HG02759 (cell line): ENCODE measurements at regions not wholly inside any gene's neighbourhood (a gene's known extent, or its start where the extent isn't known, plus 50 kb on each side); places are given as distances from the start of the nearest gene placed in this dataset.
A peak's percentile ranks its signal among the peaks of the same experiment; 100 is the strongest.
"Not testable (repeated sequence)": the region's sequence is repeated elsewhere in the genome, so short reads cannot be mapped to it uniquely, and the experiment has no call there.

ENCODE experiments used
- ATAC-seq: cut with Tn5 transposase; IDR thresholded peaks from one replicate; pipeline ENCODE4 v1.9.1; 2021; ENCODE audit warnings: mild to moderate bottlenecking, moderate library complexity; ENCODE audit not compliant: unreplicated experiment

DNA sequence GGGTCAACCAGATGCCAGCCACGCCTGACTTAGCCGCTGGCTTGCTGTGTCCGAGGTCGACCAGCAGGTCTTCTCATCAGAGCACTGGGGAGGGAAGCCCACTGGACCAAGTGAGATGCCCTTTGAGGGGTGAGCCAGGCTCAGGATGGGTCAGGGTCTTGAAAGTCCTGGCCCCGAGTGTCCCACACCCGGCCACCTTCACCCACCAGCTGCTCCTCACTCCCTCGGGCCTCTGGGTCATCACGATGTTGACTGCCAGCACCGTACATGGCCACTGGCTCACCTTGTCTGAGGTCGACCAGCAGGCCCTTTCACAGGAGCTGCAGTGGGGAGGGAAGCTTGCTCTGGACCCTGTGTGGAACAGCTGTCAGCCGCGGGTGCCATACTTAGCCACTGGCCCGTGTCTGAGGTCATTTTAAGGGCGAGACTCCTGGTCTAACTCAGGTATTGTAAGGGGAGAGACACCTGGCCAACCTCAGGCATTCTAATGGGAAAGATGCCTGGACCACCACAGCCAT lies 1361.3 kb downstream of the UQCRFS1 start:
- ATAC-seq: no peak

DNA sequence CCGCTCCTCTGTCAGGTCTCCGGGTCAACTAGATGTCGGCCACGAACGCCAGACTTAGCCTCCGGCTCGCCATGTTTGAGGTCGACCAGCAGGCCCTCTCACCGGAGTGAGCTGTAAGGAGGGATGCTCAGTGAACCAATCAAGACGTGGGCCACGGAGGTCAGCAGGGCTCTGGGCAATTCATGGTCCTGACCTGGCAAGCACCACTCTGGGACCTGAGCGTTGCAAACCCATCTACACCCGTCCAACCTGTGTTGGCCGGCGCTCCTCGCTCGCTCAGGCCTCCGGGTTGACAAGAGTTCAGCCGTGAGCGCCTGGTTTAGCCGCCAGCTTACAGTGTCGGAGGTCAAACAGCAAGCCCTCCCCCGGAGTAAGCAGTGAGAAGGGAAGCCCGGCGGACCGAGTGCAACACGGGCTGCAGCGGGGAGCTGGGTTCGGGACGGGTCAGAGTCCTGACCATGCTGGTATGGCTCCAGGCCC lies 1361.9 kb downstream of the UQCRFS1 start:
- no peak for ATAC-seq

DNA sequence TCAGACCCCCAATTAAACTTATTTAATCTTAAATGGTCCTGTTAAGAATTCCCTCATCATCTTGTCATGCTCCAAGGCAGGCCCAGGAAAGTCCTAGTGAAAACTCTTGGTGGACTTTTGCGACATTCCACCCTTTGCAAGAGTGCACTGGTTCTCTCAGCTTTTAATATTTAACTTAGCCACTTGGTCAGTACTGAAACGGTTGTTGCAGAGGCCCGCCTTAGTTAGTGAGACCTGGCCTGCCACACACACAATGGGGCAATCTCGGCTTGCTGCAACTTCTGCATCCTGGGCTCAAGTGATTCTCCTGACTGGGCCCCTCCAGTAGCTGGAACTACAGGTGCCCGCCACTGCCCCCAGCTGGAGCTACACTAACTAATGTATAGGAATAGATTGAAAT lies 1366.0 kb downstream of the UQCRFS1 start:
- ATAC-seq: no peak

DNA sequence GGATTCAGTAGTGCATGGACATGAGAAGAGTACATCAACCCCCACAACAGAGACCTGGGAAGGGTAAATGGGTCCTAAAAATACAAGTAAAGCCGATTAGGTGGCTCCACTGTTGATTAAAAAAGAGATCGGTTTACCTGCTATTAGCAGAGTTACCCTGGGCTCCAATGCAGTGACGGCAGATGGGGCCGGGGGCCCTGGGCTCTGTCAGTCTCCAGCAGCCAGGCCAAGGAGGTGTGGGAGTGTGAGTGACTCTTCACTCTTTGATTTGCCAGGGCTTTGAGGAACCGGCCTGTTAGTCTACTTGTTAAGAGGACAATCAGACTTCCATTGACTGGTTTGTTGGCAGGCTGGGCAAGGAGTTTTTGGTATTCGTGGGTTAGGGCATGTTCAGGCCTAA lies 1368.7 kb downstream of the UQCRFS1 start:
- ATAC-seq: no peak

DNA sequence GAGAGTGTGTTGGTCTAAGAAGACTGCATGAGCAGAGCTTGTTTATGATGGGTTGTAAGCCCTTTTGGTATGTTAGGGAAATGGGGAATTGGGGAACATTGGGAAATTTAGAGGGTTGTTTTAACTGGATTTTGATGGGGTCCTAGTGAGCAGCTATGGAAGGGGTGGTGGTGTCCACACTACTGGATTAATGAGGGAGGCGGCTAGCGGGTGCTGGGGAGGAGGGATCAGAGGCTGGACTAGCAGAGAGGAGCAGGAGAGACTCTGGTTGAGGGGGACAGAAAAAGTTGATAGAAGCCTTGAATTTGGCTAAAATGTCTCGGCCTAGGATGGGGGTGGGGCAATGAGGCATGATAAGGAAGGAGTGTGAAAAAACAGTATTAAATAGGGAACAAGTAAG lies 1369.1 kb downstream of the UQCRFS1 start:
- ATAC-seq: no peak

DNA sequence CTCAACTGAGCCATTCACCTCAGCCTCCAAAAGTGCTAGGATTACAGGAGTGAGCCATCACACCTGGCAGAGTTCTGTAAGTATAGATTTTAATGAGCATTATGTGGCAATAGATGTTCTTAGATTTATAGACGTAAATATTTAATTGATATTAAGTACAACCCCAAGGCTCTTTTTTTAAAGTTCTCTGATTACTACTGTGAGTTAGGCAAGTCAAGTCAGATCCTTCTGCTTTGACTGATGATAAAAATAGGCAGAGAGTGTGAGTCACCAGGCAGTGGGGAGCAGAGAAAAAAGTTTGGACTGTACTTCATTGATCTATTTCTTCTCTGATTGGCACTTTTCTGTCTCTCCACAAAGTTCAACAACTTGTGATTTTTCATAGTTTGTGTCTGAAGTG lies 1379.9 kb downstream of the UQCRFS1 start:
- no peak for ATAC-seq

DNA sequence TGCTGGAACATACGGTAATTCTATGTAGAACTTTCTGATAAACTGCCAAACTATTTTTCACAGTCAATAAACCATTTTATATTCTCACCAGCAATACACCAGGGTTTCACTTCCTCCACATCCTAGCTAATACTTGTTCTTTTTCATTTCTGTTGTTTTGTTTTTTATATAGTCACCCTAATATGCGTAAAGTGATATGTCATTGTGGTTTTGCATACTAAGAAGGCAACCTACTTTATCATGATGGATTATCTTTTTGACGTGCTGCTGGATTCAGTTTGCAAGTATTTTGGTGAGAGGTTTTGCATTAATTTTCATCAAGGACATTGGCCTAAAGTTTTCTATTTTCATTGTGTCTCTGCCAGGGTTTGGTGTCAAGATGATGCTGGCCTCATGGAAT lies 1384.1 kb downstream of the UQCRFS1 start:
- no peak for ATAC-seq

DNA sequence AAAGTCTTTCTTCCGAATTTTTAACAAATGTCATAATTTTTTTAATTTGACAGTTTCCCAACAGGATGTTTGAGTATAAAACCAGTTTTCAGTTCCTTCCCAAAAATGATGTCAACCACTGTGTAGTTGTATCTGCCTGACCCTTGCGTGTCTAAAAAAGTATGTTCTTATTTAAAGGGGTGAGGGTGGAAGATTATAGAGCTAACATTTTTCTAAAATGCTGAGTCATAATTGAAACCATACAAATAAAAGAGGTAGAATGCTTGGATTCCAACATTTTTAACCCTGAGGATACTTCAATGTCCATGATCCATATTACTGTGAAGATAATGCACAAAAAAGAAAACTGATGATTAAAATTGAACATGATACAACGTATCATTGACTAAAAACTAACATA lies 1388.8 kb downstream of the UQCRFS1 start:
- ATAC-seq: no peak

DNA sequence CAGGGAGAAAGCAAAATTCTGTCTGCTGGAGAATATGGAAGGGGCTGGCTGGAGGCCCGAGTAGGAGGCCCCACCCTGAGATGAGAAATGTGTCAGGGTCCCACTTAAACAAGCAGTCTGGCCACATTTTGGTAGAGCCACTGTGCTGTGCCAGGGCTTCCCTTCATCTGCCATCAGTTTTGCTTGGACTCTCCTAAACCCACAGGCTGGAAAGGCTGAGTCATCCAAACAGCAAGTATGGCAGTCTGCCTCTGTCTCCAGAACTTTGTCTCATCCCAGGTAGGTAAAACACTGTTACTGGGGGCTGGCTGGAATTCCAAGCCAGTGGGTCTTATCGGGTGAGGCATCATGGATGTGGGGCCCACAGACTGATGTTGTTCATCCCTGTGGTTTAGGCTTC lies 1390.6 kb downstream of the UQCRFS1 start:
- ATAC-seq: no peak

DNA sequence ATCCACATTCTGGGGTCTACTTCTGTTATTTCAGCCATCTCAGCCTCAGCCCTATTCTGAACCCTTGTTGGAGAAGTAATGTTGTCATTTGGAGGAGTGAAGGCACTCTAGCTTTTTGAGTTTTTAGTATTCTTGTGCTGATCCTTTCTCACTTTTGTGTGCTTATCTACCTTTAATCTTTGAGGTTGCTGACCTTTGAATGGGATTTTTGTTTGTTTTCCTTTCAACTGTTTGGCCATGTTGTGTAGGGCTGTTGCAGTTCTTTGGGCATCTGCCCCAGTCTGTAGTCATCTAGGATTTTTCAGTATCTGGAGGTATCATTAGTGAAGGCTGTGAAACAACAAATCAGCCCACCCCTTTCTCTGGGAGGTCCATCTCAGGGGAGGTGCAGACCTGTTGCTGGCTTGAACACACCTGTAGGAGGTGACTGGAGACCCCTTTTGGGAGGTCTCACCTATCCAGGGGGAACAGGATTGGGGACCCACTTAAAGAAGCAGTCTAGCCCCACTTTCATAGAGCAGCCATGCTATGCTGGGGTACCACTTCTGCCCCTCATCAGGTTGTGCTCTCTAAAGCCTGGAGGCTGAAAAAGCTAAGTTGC lies 1391.4 kb downstream of the UQCRFS1 start:
- no peak for ATAC-seq

DNA sequence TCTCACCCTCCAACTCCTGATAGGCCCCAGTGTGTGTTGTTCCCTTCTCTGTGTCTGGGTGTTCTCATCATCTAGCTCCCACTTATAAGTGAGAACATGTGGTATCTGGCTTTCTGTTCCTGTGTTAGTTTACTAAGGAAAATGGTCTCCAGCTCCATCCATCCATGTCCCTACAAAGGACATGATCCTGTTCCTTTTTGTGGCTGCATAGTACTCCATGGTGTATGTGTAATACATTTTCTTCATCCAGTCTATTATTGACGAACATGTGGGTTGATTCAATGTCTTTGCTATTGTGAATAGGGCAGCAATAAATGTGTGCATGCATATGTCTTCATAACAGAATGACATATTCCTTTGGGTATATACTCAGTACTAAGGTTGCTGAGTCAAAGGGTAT lies 1397.0 kb downstream of the UQCRFS1 start:
- no peak for ATAC-seq

DNA sequence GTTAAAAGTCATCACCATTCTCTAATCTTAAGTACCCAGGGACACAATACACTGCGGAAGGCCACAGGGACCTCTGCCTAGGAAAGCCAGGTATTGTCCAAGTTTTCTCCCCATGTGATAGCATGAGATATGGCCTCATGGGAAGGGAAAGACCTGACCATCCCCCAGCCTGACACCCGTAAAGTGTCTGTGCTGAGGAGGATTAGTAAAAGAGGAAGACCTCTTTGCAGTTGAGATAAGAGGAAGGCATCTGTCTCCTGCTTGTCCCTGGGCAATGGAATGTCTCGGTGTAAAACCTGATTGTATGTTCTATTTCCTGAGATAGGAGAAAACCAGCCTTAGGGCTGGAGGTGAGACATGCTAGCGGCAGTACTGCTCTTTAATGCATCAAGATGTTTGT lies 1398.1 kb downstream of the UQCRFS1 start:
- not testable (repeated sequence) for ATAC-seq

DNA sequence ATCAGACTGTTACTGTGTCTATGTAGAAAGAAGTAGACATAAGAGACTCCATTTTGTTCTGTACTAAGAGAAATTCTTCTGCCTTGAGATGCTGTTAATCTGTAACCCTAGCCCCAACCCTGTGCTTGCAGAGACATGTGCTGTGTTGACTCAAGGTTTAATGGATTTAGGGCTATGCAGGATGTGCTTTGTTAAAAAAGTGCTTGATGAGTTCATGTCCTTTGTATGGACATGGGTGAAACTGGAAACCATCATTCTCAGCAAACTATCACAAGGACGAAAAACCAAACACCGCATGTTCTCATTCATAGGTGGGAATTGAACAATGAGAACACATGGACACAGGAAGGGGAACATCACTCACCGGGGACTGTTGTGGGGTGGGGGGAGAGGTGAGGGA lies 1398.7 kb downstream of the UQCRFS1 start:
- ATAC-seq: not testable (repeated sequence)

DNA sequence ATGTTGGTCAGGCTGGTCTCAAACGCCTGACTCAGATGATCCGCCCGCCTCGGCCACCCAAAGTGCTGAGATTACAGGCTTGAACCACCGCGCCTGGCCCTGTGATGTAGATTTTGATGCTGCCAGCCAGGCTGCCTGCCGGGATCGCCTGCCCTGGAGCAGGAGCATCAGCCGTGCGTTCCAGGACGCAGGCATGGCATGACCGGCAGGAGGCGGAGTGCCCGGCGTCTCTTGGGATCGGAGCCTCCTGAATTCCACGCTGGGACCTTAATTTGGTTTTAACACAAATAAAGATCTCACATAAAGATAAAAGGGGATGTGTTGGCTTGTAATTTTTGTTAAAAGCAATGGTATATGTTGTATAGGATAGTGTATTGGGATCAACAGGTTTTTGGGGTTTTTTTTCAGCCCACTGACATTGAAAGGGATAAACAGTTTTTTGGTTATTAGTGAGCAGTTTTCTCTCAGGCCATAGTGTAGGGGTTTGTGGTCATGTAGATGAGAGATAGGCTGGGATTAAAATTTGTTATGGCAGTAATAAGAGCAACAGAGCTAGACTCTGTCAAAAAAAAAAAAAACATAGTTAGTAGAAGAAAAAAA lies 1406.4 kb downstream of the UQCRFS1 start:
- no peak for ATAC-seq

DNA sequence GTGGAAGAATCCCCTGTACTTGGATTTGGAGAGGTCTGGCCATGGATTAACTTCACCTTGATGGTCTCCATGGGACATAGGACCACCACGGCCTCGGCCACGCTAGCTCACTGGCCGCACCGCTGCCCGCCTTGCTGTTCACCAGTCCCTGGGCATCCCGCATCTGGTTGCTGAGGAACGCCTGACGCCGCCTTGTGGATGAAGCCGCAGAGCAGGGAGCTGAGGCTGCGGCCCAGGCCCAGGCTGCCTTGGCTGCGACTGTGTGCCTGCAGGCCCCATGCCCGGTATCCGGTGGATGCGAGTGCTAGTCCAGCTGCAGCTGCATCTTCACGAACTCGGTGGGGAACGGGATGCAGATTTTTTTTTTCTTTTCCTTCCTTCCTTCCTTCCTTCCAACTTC lies 1407.1 kb downstream of the UQCRFS1 start:
- ATAC-seq: no peak

DNA sequence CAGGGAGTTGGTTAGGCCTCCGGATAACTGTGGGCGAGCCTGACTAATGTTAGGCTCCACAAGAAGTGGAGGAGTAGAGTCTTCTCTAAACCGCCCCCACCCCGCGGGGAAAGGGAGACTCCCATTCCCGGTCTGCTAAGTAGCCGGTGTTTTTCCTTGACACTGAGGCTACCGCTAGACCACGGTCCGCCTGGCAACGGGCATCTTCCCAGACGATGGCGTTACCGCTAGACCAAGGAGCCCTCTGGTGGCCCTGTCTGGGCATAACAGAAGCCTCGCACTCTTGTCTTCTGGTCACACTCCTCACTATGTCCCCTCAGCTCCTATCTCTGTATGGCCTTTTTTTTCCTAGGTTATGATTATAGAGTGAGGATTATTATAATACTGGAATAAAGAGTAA lies 1410.7 kb downstream of the UQCRFS1 start:
- ATAC-seq: not testable (repeated sequence)

DNA sequence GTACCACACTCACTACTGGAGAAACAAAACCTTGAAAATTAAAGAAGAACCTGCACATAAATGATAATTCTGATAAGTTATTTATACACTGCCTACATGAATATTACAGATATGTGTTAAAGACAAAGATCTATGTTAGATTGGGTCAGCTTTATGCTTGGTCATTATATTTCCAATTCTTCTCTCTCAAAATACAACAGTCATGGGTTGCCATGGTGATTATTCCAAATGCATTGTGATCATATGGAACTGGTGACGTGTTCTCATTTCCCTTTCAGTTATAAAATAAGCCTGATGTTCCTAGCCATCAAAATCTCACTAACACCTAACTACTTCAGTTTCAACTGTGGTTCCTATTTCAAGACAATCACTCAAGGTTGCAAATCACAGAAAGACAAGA lies 1416.4 kb downstream of the UQCRFS1 start:
- no peak for ATAC-seq

DNA sequence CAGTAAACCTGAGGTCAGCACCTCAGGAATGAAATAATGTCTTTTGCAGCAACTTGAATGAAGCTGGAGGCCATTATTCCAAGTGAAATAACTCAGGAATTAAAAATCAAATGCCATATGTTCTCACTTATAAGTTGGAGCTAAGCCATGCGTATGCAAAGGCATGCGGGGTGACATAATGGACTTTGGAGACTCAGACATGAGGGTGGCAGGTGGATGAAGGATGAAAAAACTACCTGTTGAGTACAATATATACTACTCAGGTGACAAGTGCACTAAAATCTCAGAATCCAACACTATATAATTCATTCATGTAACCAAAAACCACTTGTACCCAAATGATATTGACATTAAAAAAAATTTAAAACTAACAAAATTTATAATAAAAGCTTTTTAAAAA lies 1416.9 kb downstream of the UQCRFS1 start:
- ATAC-seq: no peak

DNA sequence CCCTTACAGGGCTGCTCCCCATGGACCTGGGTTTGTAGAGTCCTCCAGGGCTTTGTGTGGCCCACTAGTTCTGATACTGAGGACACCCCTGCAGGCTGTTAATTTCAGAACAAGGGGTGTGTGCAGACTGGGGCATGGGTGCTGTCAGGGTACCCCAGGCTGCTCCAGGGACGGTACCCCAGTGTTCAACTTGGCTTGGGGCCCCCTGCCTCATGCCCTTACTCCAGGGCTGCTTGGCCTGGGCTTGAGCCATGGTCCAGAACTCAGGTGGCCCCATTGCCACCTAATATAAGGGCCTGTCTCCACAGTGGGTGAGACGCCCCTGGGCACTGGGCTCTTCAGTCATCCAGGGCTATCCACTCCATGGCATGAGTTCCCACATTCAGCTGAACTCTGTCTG lies 1417.6 kb downstream of the UQCRFS1 start:
- ATAC-seq: no peak

DNA sequence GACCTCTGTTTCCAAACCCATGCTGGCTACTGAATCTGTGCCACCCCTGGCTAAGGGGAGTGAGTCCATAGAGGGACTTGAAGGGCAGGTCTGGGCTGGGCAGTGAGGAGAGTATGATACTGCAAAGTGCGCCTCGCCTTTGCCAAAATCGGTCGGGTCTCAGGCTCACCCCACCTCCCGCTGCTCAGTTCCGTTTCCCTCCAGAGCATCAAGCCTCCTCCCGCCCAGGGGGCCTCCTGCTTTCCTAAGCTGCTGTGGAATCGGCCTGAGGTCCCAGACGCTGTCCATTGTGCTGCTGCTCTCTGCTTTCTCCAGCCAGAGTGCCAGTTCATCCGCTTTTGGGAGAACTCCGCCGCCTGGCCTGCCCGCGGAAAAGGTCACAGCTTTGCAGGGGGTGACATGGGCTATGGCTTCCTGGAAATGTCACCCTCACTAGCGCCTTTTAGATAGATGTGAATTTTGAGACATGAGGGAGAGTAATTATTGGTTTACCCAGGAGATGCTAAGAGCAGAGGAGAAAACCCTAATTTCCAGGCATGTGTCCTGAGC lies 1418.4 kb downstream of the UQCRFS1 start:
- ATAC-seq: peak; percentile 2

DNA sequence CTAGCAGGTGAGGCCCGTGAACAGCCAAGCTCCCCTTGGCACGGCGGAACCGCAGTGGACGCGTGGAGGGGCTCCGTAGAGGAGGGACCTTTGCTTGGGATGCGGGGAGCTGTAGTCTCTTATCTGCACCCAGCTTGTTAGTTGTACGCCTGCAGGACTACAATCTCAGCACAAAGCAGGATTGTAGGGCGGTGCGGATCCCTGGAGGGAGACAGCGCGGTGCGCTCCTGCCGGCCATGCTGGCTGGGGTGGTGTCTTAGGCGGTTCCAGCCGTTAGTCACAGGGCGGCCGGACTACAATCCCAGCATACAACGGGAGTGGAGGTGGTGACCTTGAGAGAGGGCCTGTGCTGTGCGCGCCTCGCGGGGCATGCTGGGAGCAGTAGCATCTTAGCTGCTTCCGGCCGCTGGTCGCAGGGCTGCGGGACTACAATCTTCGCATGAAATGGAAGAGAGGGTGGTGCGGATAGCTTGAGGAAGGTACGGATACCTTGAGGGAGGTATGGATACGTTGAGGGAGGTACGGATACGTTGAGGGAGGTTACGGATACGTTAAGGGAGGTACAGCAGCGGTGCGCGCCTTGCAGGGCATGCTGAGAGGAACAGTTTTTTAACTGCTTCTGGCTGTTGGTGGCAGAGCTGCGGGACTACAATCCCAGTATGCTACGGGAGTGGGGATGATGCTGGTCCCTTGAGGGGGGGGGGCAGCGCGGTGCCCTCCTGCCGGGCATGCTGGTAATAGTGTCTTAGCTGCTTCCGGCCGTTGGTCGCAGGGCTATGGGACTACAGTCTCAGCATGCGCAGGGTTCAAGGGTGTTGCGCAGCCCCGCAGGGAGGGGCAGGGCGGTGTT lies 1419.1 kb downstream of the UQCRFS1 start:
- ATAC-seq: peak; percentile 89
